ENCODE measurements at regions not wholly inside any gene's neighbourhood (a gene's known extent, or its start where the extent isn't known, plus 50 kb on each side); places are given as distances from the start of the nearest gene placed in this dataset.

GRCh38 chr2:89829828-89830227, 1138.4 kb downstream of the RPIA start:
- TF ChIP-seq, protein P1, sequence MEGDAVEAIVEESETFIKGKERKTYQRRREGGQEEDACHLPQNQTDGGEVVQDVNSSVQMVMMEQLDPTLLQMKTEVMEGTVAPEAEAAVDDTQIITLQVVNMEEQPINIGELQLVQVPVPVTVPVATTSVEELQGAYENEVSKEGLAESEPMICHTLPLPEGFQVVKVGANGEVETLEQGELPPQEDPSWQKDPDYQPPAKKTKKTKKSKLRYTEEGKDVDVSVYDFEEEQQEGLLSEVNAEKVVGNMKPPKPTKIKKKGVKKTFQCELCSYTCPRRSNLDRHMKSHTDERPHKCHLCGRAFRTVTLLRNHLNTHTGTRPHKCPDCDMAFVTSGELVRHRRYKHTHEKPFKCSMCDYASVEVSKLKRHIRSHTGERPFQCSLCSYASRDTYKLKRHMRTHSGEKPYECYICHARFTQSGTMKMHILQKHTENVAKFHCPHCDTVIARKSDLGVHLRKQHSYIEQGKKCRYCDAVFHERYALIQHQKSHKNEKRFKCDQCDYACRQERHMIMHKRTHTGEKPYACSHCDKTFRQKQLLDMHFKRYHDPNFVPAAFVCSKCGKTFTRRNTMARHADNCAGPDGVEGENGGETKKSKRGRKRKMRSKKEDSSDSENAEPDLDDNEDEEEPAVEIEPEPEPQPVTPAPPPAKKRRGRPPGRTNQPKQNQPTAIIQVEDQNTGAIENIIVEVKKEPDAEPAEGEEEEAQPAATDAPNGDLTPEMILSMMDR (IDR thresholded peaks at IDR 0.05), result no peak
- no peak for TF ChIP-seq POLR2A (IDR thresholded peaks at IDR 0.05)
- no peak for TF ChIP-seq EP300 (IDR thresholded peaks at IDR 0.05)
